ENCODE measurements at regions not wholly inside any gene's neighbourhood (a gene's known extent, or its start where the extent isn't known, plus 50 kb on each side); places are given as distances from the start of the nearest gene placed in this dataset.
A peak's percentile ranks its signal among the peaks of the same experiment; 100 is the strongest.

GRCh38 chr4:137641544-137641943 is 109.2 kb upstream of the PCDH18 start:
- TF ChIP-seq NANOG (IDR thresholded peaks at IDR 0.05; ENCODE audit: borderline replicate concordance) = no peak
- no peak for TF ChIP-seq REST (IDR thresholded peaks at IDR 0.05; ENCODE audit: unreplicated experiment)
- no peak for TF ChIP-seq JUNB (IDR thresholded peaks at IDR 0.05; ENCODE audit: unreplicated experiment)
- TF ChIP-seq STAT1 (IDR thresholded peaks at IDR 0.05; ENCODE audit: unreplicated experiment) = no peak
- no peak for TF ChIP-seq CREB1 (CRISPR knock-in tag; IDR thresholded peaks at IDR 0.05; ENCODE audit: low read depth)
- TF ChIP-seq CTCF (conservative IDR thresholded peaks at IDR 0.05; ENCODE audit: low read depth in 2 of 2) = no peak
- TF ChIP-seq EZH2phosphoT487 (IDR thresholded peaks at IDR 0.05; ENCODE audit: unreplicated experiment) = no peak
- TF ChIP-seq POLR2AphosphoS5 (IDR thresholded peaks at IDR 0.05; ENCODE audit: low read depth) = no peak
- TF ChIP-seq ZNF462 (CRISPR knock-in tag; IDR thresholded peaks at IDR 0.05) = no peak
- no peak for TF ChIP-seq EZH2 (IDR thresholded peaks at IDR 0.05; ENCODE audit: low read depth, unreplicated experiment)
- no peak for TF ChIP-seq ZNF114 (CRISPR knock-in tag; IDR thresholded peaks at IDR 0.05)
- H3K27ac ChIP-seq (ENCODE audit: low read depth) = no peak overlapping the region
- Mint-ChIP-seq H3K4me1 (no peaks in the 10 kb centered on the region), H3K36me3 (ENCODE audit: low read depth) (no peaks in the 10 kb centered on the region), H3K4me3 (no peak overlapping the region), H3K27ac (no peak overlapping the region), H3K27me3 (ENCODE audit: insufficient read depth, low read depth, poor library complexity) (no peaks in the 10 kb centered on the region), H3K9me3 (no peaks in the 10 kb centered on the region; the same call in 2 of the 3 replicates)
- H3K79me2 ChIP-seq (replicated peaks; ENCODE audit: insufficient read depth) = no peaks in the 10 kb centered on the region
- H3K4me3 ChIP-seq = no peak overlapping the region
- H3K9me2 ChIP-seq (ENCODE audit: insufficient read depth) = no peaks in the 10 kb centered on the region
- H2AFZ ChIP-seq = 0 out of 2 replicates have a peak overlapping the region, but pooled peaks have one; percentile 19
- ATAC-seq (no peak), DNase-seq (ENCODE audit: low spot score) (no peak)
- no peaks in the 10 kb centered on the region for H4K20me1 ChIP-seq (replicated peaks; ENCODE audit: insufficient read depth)
- no peaks in the 10 kb centered on the region for H3K4me1 ChIP-seq (ENCODE audit: insufficient read depth)
- H3K4me2 ChIP-seq = no peak overlapping the region
- no peaks in the 10 kb centered on the region for H3F3A ChIP-seq (replicated peaks; ENCODE audit: low read depth)
- no peaks in the 10 kb centered on the region for H3K27me3 ChIP-seq (ENCODE audit: insufficient read depth)
- H3K36me3 ChIP-seq (ENCODE audit: insufficient read depth) = no peaks in the 10 kb centered on the region
